Thyroid gland (tissue), 4 donors: ENCODE measurements at regions not wholly inside any gene's neighbourhood (a gene's known extent, or its start where the extent isn't known, plus 50 kb on each side); places are given as distances from the start of the nearest gene placed in this dataset.

Source experiments
- CTCF ChIP-seq, 6 experiments: fragments of 200-600 bp in 3 of 6; fragments of 450-650 bp in 3 of 6; sonication (generic) in 3 of 6; IDR thresholded peaks; one replicate each; pipeline ENCODE4 v1.5.1; 2016 to 2019; ENCODE audit warnings: antibody characterized with exemption in 6 of 6, mild to moderate bottlenecking in 2 of 6, inconsistent platforms in 1 of 6, moderate library complexity in 1 of 6
- POLR2A ChIP-seq, 2 donors: fragments of 450-650 bp; IDR thresholded peaks; one replicate each; pipeline ENCODE4 v1.6.1; 2017; ENCODE audit warnings: antibody characterized with exemption in 2 of 2, mild to moderate bottlenecking in 2 of 2, moderate library complexity in 1 of 2

DNA sequence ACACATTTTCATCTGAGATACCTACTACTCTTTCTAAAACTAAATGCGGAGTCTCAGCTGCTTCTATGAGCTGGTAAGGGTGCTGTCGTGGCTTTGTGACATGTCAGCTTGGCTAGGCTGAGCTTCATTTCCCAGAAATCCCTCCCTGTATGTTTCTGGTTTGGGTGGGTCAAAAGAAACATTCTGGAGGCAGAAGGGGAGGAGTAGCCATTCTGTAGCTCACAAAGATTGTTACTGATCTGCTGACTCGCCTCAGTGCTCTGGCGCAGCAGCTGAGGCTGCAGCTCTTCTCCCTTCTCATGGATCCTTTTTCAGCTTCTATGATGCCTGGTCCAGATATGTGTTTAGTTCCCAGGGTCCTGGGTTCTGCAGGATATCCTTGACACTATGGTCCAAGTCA, 114.7 kb downstream of the RAP2A start:
- TF ChIP-seq CTCF (IDR thresholded peaks at IDR 0.05) (no peak), POLR2A (IDR thresholded peaks at IDR 0.05) (no peak)
